WTC11 (cell line): ENCODE measurements at regions not wholly inside any gene's neighbourhood (a gene's known extent, or its start where the extent isn't known, plus 50 kb on each side); places are given as distances from the start of the nearest gene placed in this dataset.
"Not testable (repeated sequence)": the region's sequence is repeated elsewhere in the genome, so short reads cannot be mapped to it uniquely, and the experiment has no call there.

Experiments
- ATAC-seq: fragments of 200-7000 bp; cut with Tn5 transposase; 2 replicates; pipeline ENCODE4 v1.10.0; 2021; ENCODE audit warnings: mild to moderate bottlenecking, moderate library complexity
- CTCF ChIA-PET: fragments of 300-600 bp; sonication (Branson Sonifier 250); formaldehyde crosslinking; loops from one replicate; lab custom pipeline; 2021; ENCODE audit warnings: antibody characterized with exemption; lab: Charles Lee
- POLR2A ChIA-PET: fragments of 350-600 bp; sonication (Branson Sonifier 250); formaldehyde crosslinking; loops from one replicate; lab custom pipeline; 2021; ENCODE audit warnings: antibody characterized with exemption; lab: Charles Lee
- DNase-seq: peaks from one replicate; pipeline ENCODE4 v3.0.0; 2021; ENCODE audit warnings: low spot score
- H3K27ac Mint-ChIP-seq: 2 replicates; pipeline ENCODE4 v1.8.0; 2021; ENCODE audit warnings: mixed read lengths
- H3K27me3 Mint-ChIP-seq: 2 replicates; pipeline ENCODE4 v1.8.0; 2021; ENCODE audit warnings: low read depth, mild to moderate bottlenecking, moderate library complexity, mixed read lengths
- H3K36me3 Mint-ChIP-seq: 2 replicates; pipeline ENCODE4 v1.8.0; 2021; ENCODE audit warnings: mixed read lengths
- H3K4me1 Mint-ChIP-seq: 2 replicates; pipeline ENCODE4 v1.8.0; 2022; ENCODE audit warnings: mixed read lengths
- H3K4me3 Mint-ChIP-seq: 2 replicates; pipeline ENCODE4 v1.8.0; 2021; ENCODE audit warnings: mild to moderate bottlenecking, moderate library complexity, mixed read lengths
- H3K9me3 Mint-ChIP-seq: 2 replicates; pipeline ENCODE4 v1.8.0; 2021; ENCODE audit warnings: mixed read lengths
- CBFB ChIP-seq: sonication (generic); formaldehyde crosslinking; IDR thresholded peaks from 2 replicates; pipeline ENCODE4 v1.8.1; 2022; ENCODE audit warnings: mild to moderate bottlenecking, low read depth, missing genetic modification reagents
- CTCF ChIP-seq: fragments of 200-600 bp; IDR thresholded peaks from 2 replicates; pipeline ENCODE4 v1.8.0; 2022; ENCODE audit warnings: antibody characterized with exemption
- FOXP1 ChIP-seq: sonication (generic); formaldehyde crosslinking; IDR thresholded peaks from 2 replicates; pipeline ENCODE4 v1.8.0; 2022; ENCODE audit warnings: missing genetic modification reagents, mild to moderate bottlenecking, moderate library complexity, borderline replicate concordance
- FOXP4 ChIP-seq: sonication (generic); formaldehyde crosslinking; IDR thresholded peaks from 2 replicates; pipeline ENCODE4 v1.8.0; 2022; ENCODE audit warnings: mild to moderate bottlenecking, missing genetic modification reagents
- HMGA2 ChIP-seq: fragments of 250-450 bp; sonication (Bioruptor Pico); IDR thresholded peaks from 2 replicates; pipeline ENCODE4 v1.4.0; 2021; ENCODE audit warnings: mild to moderate bottlenecking, moderate library complexity
- NFE2L1 ChIP-seq: sonication (generic); formaldehyde crosslinking; IDR thresholded peaks from 2 replicates; pipeline ENCODE4 v1.8.1; 2023; ENCODE audit warnings: missing genetic modification reagents
- NR1H2 ChIP-seq: sonication (generic); formaldehyde crosslinking; IDR thresholded peaks from 2 replicates; pipeline ENCODE4 v1.9.0; 2021; ENCODE audit warnings: mild to moderate bottlenecking, moderate library complexity, missing genetic modification reagents
- ZNF121 ChIP-seq: sonication (generic); formaldehyde crosslinking; IDR thresholded peaks from 2 replicates; pipeline ENCODE4 v1.8.0; 2023; ENCODE audit warnings: missing genetic modification reagents
- ZNF232 ChIP-seq: sonication (generic); formaldehyde crosslinking; IDR thresholded peaks from 2 replicates; pipeline ENCODE4 v1.8.0; 2022; ENCODE audit warnings: mild to moderate bottlenecking, missing genetic modification reagents
- ZNF512 ChIP-seq: sonication (generic); formaldehyde crosslinking; IDR thresholded peaks from 2 replicates; pipeline ENCODE4 v1.8.1; 2022; ENCODE audit warnings: missing genetic modification reagents, borderline replicate concordance
- ZNF532 ChIP-seq: fragments of 250-450 bp; sonication (Bioruptor Pico); IDR thresholded peaks from 2 replicates; pipeline ENCODE4 v1.9.0; 2021; ENCODE audit warnings: mild to moderate bottlenecking, borderline replicate concordance

GRCh38 chr1:218518216-218518740 is 173.1 kb downstream of the TGFB2 start:
- ATAC-seq (no peak), DNase-seq (no peak)
- H3K27me3 Mint-ChIP-seq, result no peaks in the 10 kb centered on the region
- CTCF ChIA-PET, result interaction anchor here (1.2 kb wide), 1 partner anchor 258 kb away, joined by 3 read pairs; no protein-coding TSS in a partner anchor
- no peak overlapping the region for H3K4me3 Mint-ChIP-seq
- POLR2A ChIA-PET, result no interaction called here
- H3K9me3 Mint-ChIP-seq, result peaks cover 8% of the 10 kb centered on the region
- no peak overlapping the region for H3K27ac Mint-ChIP-seq
- TF ChIP-seq FOXP4 (CRISPR knock-in tag) (no peak), NR1H2 (CRISPR knock-in tag) (no peak), FOXP1 (CRISPR knock-in tag) (no peak), ZNF121 (no peak), ZNF512 (no peak), ZNF232 (CRISPR knock-in tag) (no peak), HMGA2 (CRISPR knock-in tag) (no peak), ZNF532 (CRISPR knock-in tag) (no peak), NFE2L1 (CRISPR knock-in tag) (no peak)
- no peaks in the 10 kb centered on the region; the same call in 1 of the 2 replicates for H3K36me3 Mint-ChIP-seq
- H3K4me1 Mint-ChIP-seq, result peaks cover 6% of the 10 kb centered on the region

- H3K4me3 Mint-ChIP-seq, POLR2A ChIA-PET, H3K9me3 Mint-ChIP-seq, H3K27ac Mint-ChIP-seq, CTCF ChIA-PET, ATAC-seq, H3K36me3 Mint-ChIP-seq, DNase-seq, H3K27me3 Mint-ChIP-seq: not testable (repeated sequence)
- peaks cover 11% of the 10 kb centered on the region for H3K4me1 Mint-ChIP-seq
Observed at GRCh38 chr1:218520646-218521045, 175.5 kb downstream of the TGFB2 start.

GRCh38 chr1:218521414-218522169 is 176.5 kb downstream of the TGFB2 start:
- H3K4me1 Mint-ChIP-seq, result peaks cover 11% of the 10 kb centered on the region
- ChIA-PET CTCF (no interaction called here), POLR2A (no interaction called here)
- no peak overlapping the region for H3K27ac Mint-ChIP-seq
- ATAC-seq, result peak; percentile 92
- peak; percentile 65 for DNase-seq
- no peaks in the 10 kb centered on the region for H3K27me3 Mint-ChIP-seq
- H3K36me3 Mint-ChIP-seq, result no peaks in the 10 kb centered on the region
- no peaks in the 10 kb centered on the region for H3K9me3 Mint-ChIP-seq
- TF ChIP-seq CTCF (peak; percentile 87), ZNF532 (CRISPR knock-in tag) (0 out of 2 replicates have a peak, but pooled peaks have one; percentile 37), CBFB (CRISPR knock-in tag) (no peak)
- H3K4me3 Mint-ChIP-seq, result no peak overlapping the region
